HepG2 (cell line): ENCODE measurements at regions not wholly inside any gene's neighbourhood (a gene's known extent, or its start where the extent isn't known, plus 50 kb on each side); places are given as distances from the start of the nearest gene placed in this dataset.

Source experiments
- ARNTL ChIP-seq: sonication (generic); formaldehyde crosslinking; IDR thresholded peaks from 2 replicates; pipeline ENCODE4 v1.4.0; 2020; ENCODE audit warnings: mild to moderate bottlenecking, missing genetic modification reagents
- ATF7-NPFF ChIP-seq: sonication (generic); formaldehyde crosslinking; IDR thresholded peaks from 2 replicates; pipeline ENCODE4 v1.8.1; 2023; ENCODE audit warnings: mild to moderate bottlenecking, low read depth, missing genetic modification reagents, moderate library complexity
- DNMT3B ChIP-seq: conservative IDR thresholded peaks from 2 replicates; pipeline ENCODE4 v1.6.1; 2016; ENCODE audit warnings: missing biosample characterization, control low read depth
- FOXA1 ChIP-seq, 2 experiments: fragments of 450-650 bp in 1 of 2; sonication (generic) in 1 of 2; formaldehyde crosslinking in 1 of 2; IDR thresholded peaks; 2 replicates each; pipeline versions ENCODE4 v1.4.0 to v1.6.1; 2016 to 2020; ENCODE audit warnings: missing genetic modification reagents in 1 of 2
- FOXP4 ChIP-seq: sonication (generic); formaldehyde crosslinking; IDR thresholded peaks from 2 replicates; pipeline ENCODE4 v1.4.0; 2020; ENCODE audit warnings: missing genetic modification reagents
- GATAD1 ChIP-seq: IDR thresholded peaks from 2 replicates; pipeline ENCODE4 v1.6.1; 2016; ENCODE audit warnings: missing genetic modification reagents, missing compliant biosample characterization
- HMG20B ChIP-seq: conservative IDR thresholded peaks from 2 replicates; pipeline ENCODE4 v1.6.1; 2016; ENCODE audit warnings: missing genetic modification reagents, missing compliant biosample characterization
- HNF4G ChIP-seq, 2 experiments: sonication (generic) in 1 of 2; formaldehyde crosslinking in 1 of 2; IDR thresholded peaks; 2 replicates each; pipeline versions ENCODE4 v1.4.0 to v1.6.1; 2011 to 2020; ENCODE audit warnings: borderline replicate concordance in 2 of 2, low read depth in 2 of 2, mild to moderate bottlenecking in 2 of 2, low read length in 1 of 2, missing genetic modification reagents in 1 of 2, moderate library complexity in 1 of 2
- HNRNPH1 ChIP-seq: fragments of 200-400 bp; formaldehyde crosslinking; optimal IDR thresholded peaks from 2 replicates; pipeline ENCODE3; 2017; ENCODE audit warnings: mild to moderate bottlenecking, low read depth, low read length
- IRF2 ChIP-seq: IDR thresholded peaks from 2 replicates; pipeline ENCODE4 v1.6.1; 2018; ENCODE audit warnings: missing genetic modification reagents, missing compliant biosample characterization
- IRX3 ChIP-seq: sonication (generic); formaldehyde crosslinking; IDR thresholded peaks from 2 replicates; pipeline ENCODE4 v1.8.1; 2023; ENCODE audit warnings: mild to moderate bottlenecking, low read depth, missing genetic modification reagents, borderline replicate concordance
- KAT8 ChIP-seq: IDR thresholded peaks from 2 replicates; pipeline ENCODE4 v1.6.1; 2016; ENCODE audit warnings: missing genetic modification reagents, missing compliant biosample characterization
- SOX13 ChIP-seq, 3 experiments: fragments of 450-650 bp in 1 of 3; sonication (generic) in 1 of 3; formaldehyde crosslinking in 1 of 3; IDR thresholded peaks in 2 of 3; conservative IDR thresholded peaks in 1 of 3; 2 replicates each; pipeline versions ENCODE4 v1.5.0 to v1.6.1; 2016 to 2020; ENCODE audit warnings: antibody characterized with exemption in 1 of 3, mild to moderate bottlenecking in 1 of 3, missing compliant biosample characterization in 1 of 3, missing genetic modification reagents in 1 of 3, moderate library complexity in 1 of 3
- THAP9 ChIP-seq: sonication (generic); formaldehyde crosslinking; IDR thresholded peaks from 2 replicates; pipeline ENCODE4; 2020; ENCODE audit warnings: missing genetic modification reagents, mild to moderate bottlenecking, borderline replicate concordance
- ZBED4 ChIP-seq: sonication (generic); formaldehyde crosslinking; IDR thresholded peaks from 2 replicates; pipeline ENCODE4 v1.4.0; 2020; ENCODE audit warnings: missing genetic modification reagents, borderline replicate concordance
- ZNF740 ChIP-seq: sonication (generic); formaldehyde crosslinking; IDR thresholded peaks from 2 replicates; pipeline ENCODE4 v1.4.0; 2020; ENCODE audit warnings: missing genetic modification reagents
- ZNF770 ChIP-seq: sonication (generic); formaldehyde crosslinking; IDR thresholded peaks from 2 replicates; pipeline ENCODE4 v1.5.0; 2020; ENCODE audit warnings: mild to moderate bottlenecking, missing genetic modification reagents

- TF ChIP-seq SOX13 (IDR thresholded peaks at IDR 0.05) (no peak; the same call in 1 of the 2 replicates), SOX13 (CRISPR knock-in tag; conservative IDR thresholded peaks at IDR 0.05 in 1 of 2, IDR thresholded peaks at IDR 0.05 in 1 of 2) (peak in 1 of 2 experiments; percentile 84; a peak in 2 of 4 replicates), ZBED4 (CRISPR knock-in tag) (peak; percentile 60; the same call in 1 of the 2 replicates), HMG20B (peak; percentile 61; the same call in 1 of the 2 replicates), DNMT3B (CRISPR knock-in tag) (0 out of 2 replicates have a peak, but pooled peaks have one; percentile 55), HNF4G (IDR thresholded peaks at IDR 0.05; ENCODE audit: borderline replicate concordance, low read depth, low read length) (no peak), HNF4G (CRISPR knock-in tag; IDR thresholded peaks at IDR 0.05; ENCODE audit: borderline replicate concordance, low read depth) (0 out of 2 replicates have a peak, but pooled peaks have one; percentile 21), THAP9 (no peak), FOXA1 (IDR thresholded peaks at IDR 0.05) (no peak), FOXA1 (CRISPR knock-in tag; IDR thresholded peaks at IDR 0.05) (peak; percentile 92), ARNTL (peak; percentile 88), KAT8 (CRISPR knock-in tag) (peak; percentile 36; the same call in 1 of the 2 replicates), HNRNPH1 (no peak), ZNF770 (CRISPR knock-in tag) (no peak), IRF2 (CRISPR knock-in tag) (peak; percentile 71), IRX3 (CRISPR knock-in tag) (no peak), ZNF740 (CRISPR knock-in tag) (no peak), FOXP4 (CRISPR knock-in tag) (peak; percentile 56; the same call in 1 of the 2 replicates), ATF7-NPFF (CRISPR knock-in tag) (0 out of 2 replicates have a peak, but pooled peaks have one; percentile 44), GATAD1 (CRISPR knock-in tag) (peak; percentile 51; the same call in 1 of the 2 replicates)
Measured at GRCh38 chr2:106332054-106332453, 136.2 kb downstream of the RGPD3 start (continued).
